NCI-H1105 (cell line): ENCODE measurements at regions not wholly inside any gene's neighbourhood (a gene's known extent, or its start where the extent isn't known, plus 50 kb on each side); places are given as distances from the start of the nearest gene placed in this dataset.
"Not testable (repeated sequence)": the region's sequence is repeated elsewhere in the genome, so short reads cannot be mapped to it uniquely, and the experiment has no call there.

ENCODE experiments used
- DNase-seq: peaks from one replicate; lab custom pipeline; 2025; lab: John Stamatoyannopoulos, UW

GRCh38 chr2:161480123-161480522 is 64.0 kb downstream of the TBR1 start:
- DNase-seq = no peak

DNA sequence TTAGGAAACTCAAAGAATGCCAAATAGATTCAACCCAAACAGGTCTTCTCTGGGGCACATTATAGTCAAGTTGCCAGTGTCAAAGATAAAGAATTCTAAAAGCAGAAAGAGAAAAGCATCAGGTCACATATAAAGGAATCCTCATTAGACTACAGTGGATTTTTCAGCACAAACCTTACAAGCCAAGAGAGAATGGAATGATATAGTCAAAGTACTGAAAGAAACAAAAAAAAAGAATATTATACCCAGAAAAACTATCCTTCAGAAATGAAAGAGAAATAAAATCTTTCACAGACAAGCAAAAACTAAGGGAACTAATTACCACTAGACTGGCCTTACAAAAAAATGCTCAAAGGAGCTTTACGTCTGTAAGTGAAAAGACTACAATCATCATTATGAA is 65.5 kb downstream of the TBR1 start:
- DNase-seq = no peak

DNA sequence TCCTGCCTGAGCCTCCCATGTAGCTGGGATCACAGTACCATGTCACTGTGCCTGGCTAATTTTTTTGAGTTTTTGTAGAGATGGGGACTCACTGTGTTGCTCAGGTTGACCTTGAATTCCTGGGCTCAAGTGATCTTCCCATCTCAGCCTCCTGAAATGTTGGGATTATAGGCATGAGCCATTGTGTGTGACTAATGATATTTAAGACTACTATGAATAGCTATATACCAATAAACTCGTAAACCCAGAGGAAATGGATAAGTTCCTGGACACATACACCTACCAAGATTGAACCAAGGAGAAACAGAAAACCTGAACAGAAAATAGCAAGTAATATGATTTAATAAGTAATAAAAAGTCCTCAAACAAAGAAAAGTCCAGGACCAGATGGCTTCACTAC is 68.0 kb downstream of the TBR1 start:
- no peak for DNase-seq

DNA sequence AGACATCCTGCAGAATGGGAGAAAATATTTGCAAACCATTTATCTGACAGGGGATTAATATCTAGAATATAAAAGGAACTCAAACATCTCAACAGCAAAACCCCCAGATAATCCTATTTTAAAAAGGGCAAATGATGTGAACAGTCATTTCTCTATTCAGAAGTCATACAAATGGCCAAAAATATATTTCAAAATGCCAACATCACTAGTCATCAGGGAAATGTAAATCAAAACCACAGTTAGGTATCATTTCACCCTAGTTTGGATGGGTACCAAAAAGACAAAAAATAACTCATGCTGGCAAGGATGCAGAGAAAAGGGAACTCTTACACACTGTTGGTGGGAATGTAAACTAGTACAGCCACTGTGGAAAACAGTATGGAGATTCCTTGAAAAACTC is 70.0 kb downstream of the TBR1 start:
- no peak for DNase-seq

DNA sequence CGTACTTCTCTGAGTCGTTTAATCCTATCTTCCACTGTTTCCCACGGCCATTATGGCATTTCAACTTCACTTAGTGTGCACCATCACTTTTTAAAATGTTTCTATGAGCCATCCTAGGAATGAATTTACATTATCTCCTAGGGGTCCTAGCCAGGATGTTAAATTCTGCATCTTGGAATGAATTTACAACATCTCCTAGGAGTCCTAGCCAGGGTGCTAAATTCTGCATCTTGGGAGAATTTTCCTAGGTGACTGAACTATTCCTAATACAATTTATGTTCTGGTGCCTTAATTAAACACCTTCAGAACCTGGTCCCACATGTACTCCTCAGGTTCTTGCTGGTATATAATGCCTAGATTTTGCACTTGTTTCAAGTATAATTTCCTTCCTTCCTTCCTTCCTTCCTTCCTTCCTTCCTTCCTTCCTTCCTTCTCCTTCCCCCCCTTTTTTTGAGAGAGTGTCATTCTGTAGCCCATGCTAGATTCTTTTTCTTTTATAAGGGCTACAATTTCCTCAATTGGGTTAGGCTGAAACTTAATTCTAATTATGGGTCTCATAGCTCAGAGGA is 72.1 kb downstream of the TBR1 start:
- DNase-seq = no peak

DNA sequence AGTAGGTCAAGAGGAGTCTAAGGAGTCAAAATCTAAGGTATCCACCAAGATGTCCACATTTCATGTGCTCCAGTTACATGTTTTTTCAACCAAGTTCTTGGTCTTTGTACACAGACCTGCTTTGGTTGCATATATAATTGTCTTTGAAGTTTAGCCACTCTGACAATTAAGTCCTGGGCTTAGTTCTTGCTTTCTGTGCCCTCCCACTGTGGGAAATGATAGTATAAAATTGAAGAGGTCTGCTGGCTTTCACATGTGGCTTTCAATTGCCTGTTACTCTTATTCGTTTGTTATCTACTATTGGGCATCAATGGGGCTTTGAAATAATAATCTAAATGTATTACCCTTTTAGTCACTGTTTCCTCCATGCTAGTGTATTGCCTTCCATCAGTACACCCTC is 72.8 kb downstream of the TBR1 start:
- no peak for DNase-seq

DNA sequence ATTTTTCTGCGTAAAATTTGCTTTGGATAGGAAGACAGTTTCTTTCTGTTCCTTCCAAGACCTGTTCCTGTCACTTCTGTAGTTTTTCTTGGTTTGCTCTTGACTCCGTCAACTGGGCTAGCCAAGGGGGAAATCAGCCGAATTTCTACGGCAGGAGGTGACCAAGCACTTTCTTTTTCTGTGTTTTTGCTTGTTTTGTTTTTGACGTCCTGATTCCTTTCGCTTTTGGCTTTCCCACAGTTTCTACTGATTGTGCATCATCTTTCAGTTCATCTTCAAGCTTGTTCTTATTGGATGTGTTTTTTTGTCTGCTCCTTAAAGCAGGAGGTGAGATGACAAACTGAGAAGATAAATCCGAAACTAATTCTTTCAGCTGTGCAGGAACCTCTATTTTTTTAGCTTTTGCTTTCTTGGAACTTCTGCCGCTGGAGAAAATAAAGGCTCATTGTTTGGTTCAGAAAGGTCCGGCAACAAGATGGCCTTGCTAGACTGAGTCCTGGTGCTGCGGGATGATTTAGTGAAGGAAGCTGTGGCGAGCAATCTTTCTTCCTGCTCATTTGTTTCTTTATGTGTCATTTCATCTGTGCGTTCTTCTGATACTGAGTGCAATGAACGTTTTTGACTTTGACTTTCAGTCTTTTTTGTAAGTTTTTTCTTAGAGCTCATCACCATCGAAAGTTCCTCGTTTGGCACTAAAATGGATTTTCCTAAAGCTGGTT is 85.0 kb downstream of the TBR1 start:
- not testable (repeated sequence) for DNase-seq

GRCh38 chr2:161502279-161502678 is 86.2 kb downstream of the TBR1 start:
- not testable (repeated sequence) for DNase-seq

- peak; percentile 7 for DNase-seq
These were observed 88.7 kb downstream of the TBR1 start for GRCh38 chr2:161504628-161505289.

DNA sequence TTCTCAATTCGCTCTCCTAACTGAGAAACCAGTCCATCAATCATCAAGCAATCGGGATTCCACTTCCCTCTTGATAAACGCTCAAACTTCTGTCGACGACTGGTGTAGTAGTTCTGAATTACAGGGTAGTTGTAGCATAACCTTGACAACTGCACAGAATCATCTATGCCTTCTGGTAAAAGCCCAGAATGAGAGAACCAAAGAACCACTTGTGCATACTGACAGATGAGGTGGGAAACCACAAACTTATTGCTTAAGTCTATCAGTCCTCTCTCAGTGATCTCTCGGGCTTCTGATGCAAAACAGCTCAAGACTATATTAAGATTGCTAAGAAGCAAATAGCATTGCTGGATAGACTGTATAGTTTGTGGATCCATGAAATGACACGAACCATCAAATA is 89.4 kb downstream of the TBR1 start:
- not testable (repeated sequence) for DNase-seq

- not testable (repeated sequence) for DNase-seq
These were observed 97.4 kb downstream of the TBR1 start for GRCh38 chr2:161513295-161514032.

GRCh38 chr2:161522796-161523195 is 101.4 kb upstream of the SLC4A10 start:
- DNase-seq = no peak

GRCh38 chr2:161533218-161533617 is 91.0 kb upstream of the SLC4A10 start:
- no peak for DNase-seq

- DNase-seq = no peak
These were observed 77.6 kb upstream of the SLC4A10 start for GRCh38 chr2:161546635-161547034.

DNA sequence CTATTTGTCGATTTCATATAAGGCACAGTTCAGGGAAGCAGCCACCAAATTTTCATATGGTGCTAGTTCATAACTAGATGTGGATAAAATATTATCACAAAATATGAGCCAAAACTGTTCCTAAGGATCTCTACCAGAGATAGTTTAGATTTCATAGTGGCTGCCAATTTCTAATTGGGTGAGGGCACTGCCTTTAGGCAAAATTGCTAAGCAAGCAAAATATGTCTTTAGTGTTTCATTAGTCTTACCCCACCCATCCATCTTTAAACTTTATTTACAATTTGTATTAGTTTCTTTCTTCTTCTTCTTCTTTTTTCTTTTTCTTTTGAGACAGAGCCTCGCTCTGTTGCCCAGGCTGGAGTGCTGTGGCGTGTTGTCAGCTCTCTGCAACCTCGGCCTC is 77.1 kb upstream of the SLC4A10 start:
- DNase-seq = no peak

DNA sequence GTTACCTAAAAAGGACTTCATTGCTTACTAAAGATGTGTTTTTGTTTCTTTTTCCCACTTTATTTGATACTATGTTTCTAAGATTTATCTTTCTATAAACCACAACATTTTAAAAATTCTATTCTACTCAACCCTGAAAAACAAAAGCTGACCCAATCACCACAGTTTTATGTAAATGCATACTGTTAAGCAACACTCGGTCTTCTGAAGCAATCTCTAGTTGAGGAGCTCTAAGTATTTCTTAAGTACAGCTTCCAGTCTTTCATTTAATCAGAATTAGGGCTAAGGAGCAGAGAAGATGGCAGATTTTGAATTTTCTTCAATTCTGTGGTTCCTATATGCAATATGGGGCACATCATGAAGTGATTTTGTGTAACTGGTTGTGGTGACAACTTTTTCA is 72.2 kb upstream of the SLC4A10 start:
- DNase-seq = no peak

DNA sequence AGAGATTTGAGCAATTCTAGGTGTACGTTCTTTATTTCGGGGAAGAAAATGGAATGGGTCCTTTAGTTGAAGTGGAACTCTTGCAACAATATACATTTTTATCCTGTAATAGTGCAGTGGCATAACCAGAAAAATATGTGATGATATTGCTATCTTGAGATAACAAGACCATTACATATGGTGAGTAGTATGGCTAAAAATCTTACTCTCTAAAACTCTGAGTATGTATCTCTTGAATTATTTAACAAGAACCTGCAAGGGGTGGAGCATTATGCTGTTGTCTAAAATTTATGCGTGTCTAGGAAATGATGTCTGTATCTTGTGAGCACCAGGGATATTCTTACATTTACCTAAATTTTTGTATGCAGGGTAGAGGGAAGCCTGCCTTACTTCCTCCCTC is 68.4 kb upstream of the SLC4A10 start:
- DNase-seq = no peak

- no peak for DNase-seq
These were observed 67.8 kb upstream of the SLC4A10 start for GRCh38 chr2:161556440-161556839.

- no peak for DNase-seq
These were observed 66.7 kb upstream of the SLC4A10 start for GRCh38 chr2:161557538-161557937.

- no peak for DNase-seq
These were observed 59.3 kb upstream of the SLC4A10 start for GRCh38 chr2:161564906-161565305.

DNA sequence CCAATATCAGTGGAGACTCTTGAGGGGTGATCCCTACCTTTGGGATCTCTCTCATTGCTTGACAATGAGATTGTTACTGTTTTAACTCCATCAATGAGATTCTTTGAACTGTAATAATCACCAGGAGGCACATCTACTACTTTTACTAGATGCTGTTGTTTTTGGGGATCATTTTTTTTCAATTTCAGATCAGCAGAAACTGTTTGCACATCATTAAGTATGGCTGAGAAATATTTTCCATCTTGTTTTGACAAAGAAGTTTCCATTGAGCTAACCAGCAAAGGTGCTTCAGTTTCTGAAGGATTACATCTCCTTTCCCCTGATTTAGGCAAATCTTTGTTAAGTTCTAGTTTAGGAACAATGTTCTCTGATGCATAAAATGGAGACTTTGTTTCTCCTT is 54.8 kb upstream of the SLC4A10 start:
- DNase-seq = no peak

DNA sequence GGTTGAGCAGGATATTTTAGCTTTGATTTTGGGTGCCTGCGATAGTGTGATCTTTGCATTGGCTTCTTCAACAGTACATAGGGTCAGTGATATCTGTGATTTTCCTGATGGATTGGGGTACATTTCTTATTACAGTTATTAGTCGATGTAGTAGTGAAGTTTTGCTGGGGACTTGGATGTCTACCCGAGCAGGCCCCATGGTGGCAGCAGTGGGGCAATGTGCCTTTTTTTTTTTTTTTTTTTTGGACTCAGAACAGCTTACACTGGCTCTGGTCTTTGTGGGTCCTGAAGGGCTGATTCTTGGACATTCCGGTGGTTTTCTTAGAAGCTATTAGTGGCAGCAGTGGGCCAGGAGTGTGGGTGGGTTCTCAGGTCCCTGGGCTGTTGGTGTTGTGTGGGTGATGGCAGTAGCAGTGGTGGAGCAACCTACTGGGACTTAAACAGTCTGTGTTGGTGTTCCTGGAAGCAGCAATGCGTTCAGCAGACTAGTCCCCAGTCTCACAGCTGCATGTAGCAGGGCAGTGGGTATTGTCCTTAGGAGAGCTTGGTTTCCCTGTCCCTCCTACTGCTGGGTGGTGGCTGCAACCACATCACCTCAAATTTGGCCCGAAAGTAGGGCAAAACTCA is 53.7 kb upstream of the SLC4A10 start:
- no peak for DNase-seq
